DMS 273 treated with DMSO at 0.1 percent for 48 hours (cell line): ENCODE measurements at regions not wholly inside any gene's neighbourhood (a gene's known extent, or its start where the extent isn't known, plus 50 kb on each side); places are given as distances from the start of the nearest gene placed in this dataset.
A peak's percentile ranks its signal among the peaks of the same experiment; 100 is the strongest.

Experiments
- DNase-seq: peaks from one replicate; lab custom pipeline; 2025; lab: John Stamatoyannopoulos, UW

GRCh38 chr9:107922260-107922659 is 432.7 kb upstream of the KLF4 start:
- no peak for DNase-seq

- no peak for DNase-seq
Observed at GRCh38 chr9:107919263-107919662, 429.7 kb upstream of the KLF4 start.

GRCh38 chr9:107918749-107919148 is 429.2 kb upstream of the KLF4 start:
- no peak for DNase-seq

- DNase-seq, result no peak
Observed at GRCh38 chr9:107914151-107914550, 424.6 kb upstream of the KLF4 start.

GRCh38 chr9:107907715-107908114 is 418.1 kb upstream of the KLF4 start:
- DNase-seq, result no peak

GRCh38 chr9:107907255-107907654 is 417.7 kb upstream of the KLF4 start:
- no peak for DNase-seq

- no peak for DNase-seq
Observed at GRCh38 chr9:107906074-107906473, 416.5 kb upstream of the KLF4 start.

- DNase-seq, result peak; percentile 46
Observed at GRCh38 chr9:107905308-107906020, 415.9 kb upstream of the KLF4 start.

- no peak for DNase-seq
Observed at GRCh38 chr9:107899961-107900330, 410.4 kb upstream of the KLF4 start.

- DNase-seq, result no peak
Observed at GRCh38 chr9:107898761-107899160, 409.2 kb upstream of the KLF4 start.

GRCh38 chr9:107896544-107896943 is 407.0 kb upstream of the KLF4 start:
- no peak for DNase-seq

GRCh38 chr9:107895501-107896001 is 406.0 kb upstream of the KLF4 start:
- no peak for DNase-seq

- DNase-seq, result no peak
Observed at GRCh38 chr9:107894572-107895261, 405.1 kb upstream of the KLF4 start.

GRCh38 chr9:107890921-107891465 is 401.4 kb upstream of the KLF4 start:
- no peak for DNase-seq

GRCh38 chr9:107888773-107889227 is 399.2 kb upstream of the KLF4 start:
- no peak for DNase-seq

GRCh38 chr9:107886826-107887225 is 397.3 kb upstream of the KLF4 start:
- no peak for DNase-seq

GRCh38 chr9:107883496-107884124 is 394.0 kb upstream of the KLF4 start:
- no peak for DNase-seq

GRCh38 chr9:107881626-107882300 is 392.2 kb upstream of the KLF4 start:
- no peak for DNase-seq

GRCh38 chr9:107878462-107878861 is 388.9 kb upstream of the KLF4 start:
- DNase-seq, result no peak

- no peak for DNase-seq
Observed at GRCh38 chr9:107875571-107875980, 386.0 kb upstream of the KLF4 start.

- DNase-seq, result no peak
Observed at GRCh38 chr9:107874591-107875369, 385.2 kb upstream of the KLF4 start.
